H1 (cell line): ENCODE measurements at regions not wholly inside any gene's neighbourhood (a gene's known extent, or its start where the extent isn't known, plus 50 kb on each side); places are given as distances from the start of the nearest gene placed in this dataset.

Experiments
- CTCF ChIA-PET: fragments of 300-600 bp; sonication (Branson Sonifier 250); formaldehyde crosslinking; loops from one replicate; lab custom pipeline; 2021; ENCODE audit not compliant: partially characterized antibody; lab: Charles Lee
- POLR2A ChIA-PET: fragments of 300-600 bp; sonication (Branson Sonifier 250); formaldehyde crosslinking; loops from one replicate; lab custom pipeline; 2021; ENCODE audit warnings: inconsistent platforms; ENCODE audit not compliant: partially characterized antibody; lab: Charles Lee
- DNase-seq, 2 experiments: peaks; one replicate each; pipeline versions ENCODE4 v3.0.0 to v3.0.0-alpha.2; 2010 to 2022; ENCODE audit warnings: low spot score in 2 of 2, low read depth in 1 of 2, mixed read lengths in 1 of 2
- FAIRE-seq: peaks from 2 replicates; lab custom pipeline; 2011; peaks lifted over from hg19 to GRCh38; lab: Jason Lieb, UNC
- H2AFZ ChIP-seq: 2 replicates; pipeline ENCODE4 v1.8.1; 2012; ENCODE audit warnings: low read length, inconsistent platforms
- H2AK5ac ChIP-seq: 2 replicates; pipeline ENCODE4 v1.6.1; 2013; ENCODE audit warnings: low read depth, low read length
- H2BK120ac ChIP-seq: replicated peaks from 2 replicates; pipeline ENCODE3; 2013; ENCODE audit warnings: low read depth, low read length, inconsistent platforms
- H2BK12ac ChIP-seq: 2 replicates; pipeline ENCODE4 v1.6.1; 2013; ENCODE audit warnings: low read depth, low read length
- H2BK15ac ChIP-seq: 2 replicates; pipeline ENCODE4 v1.6.1; 2013; ENCODE audit warnings: low read length
- H2BK20ac ChIP-seq: 2 replicates; pipeline ENCODE4 v1.6.1; 2013; ENCODE audit warnings: low read length
- H2BK5ac ChIP-seq: 2 replicates; pipeline ENCODE4 v1.6.1; 2013; ENCODE audit warnings: low read depth, low read length
- H3K14ac ChIP-seq: 2 replicates; pipeline ENCODE4 v1.6.1; 2013; ENCODE audit warnings: inconsistent platforms; ENCODE audit not compliant: insufficient read length
- H3K18ac ChIP-seq: 2 replicates; pipeline ENCODE4 v1.6.1; 2013; ENCODE audit warnings: low read length; ENCODE audit errors: extremely low read depth
- H3K23ac ChIP-seq: 2 replicates; pipeline ENCODE4 v1.6.1; 2013; ENCODE audit warnings: inconsistent platforms; ENCODE audit not compliant: insufficient read length
- H3K23me2 ChIP-seq: 2 replicates; pipeline ENCODE4 v1.6.1; 2013; ENCODE audit warnings: low read depth, low read length
- H3K27ac ChIP-seq: 2 replicates; pipeline ENCODE4 v1.6.1; 2011; ENCODE audit warnings: low read depth, low read length, inconsistent platforms
- H3K27me3 ChIP-seq, 4 experiments: replicated peaks in 1 of 4; 1 replicate in 1 of 4; 2 replicates in 3 of 4; pipeline versions ENCODE4 v1.6.1 to v1.8.1; 2011 to 2013; ENCODE audit warnings: low read length in 3 of 4, mild to moderate bottlenecking in 3 of 4, inconsistent platforms in 2 of 4, mixed read lengths in 2 of 4, moderate library complexity in 1 of 4; ENCODE audit not compliant: control insufficient read depth in 3 of 4, insufficient read depth in 3 of 4; ENCODE audit errors: extremely low read depth in 1 of 4
- H3K36me3 ChIP-seq, 4 experiments: 2 replicates each; pipeline versions ENCODE4 v1.6.1 to v1.8.1; 2011 to 2013; ENCODE audit warnings: mild to moderate bottlenecking in 4 of 4, low read length in 3 of 4, moderate library complexity in 2 of 4, control low read depth in 1 of 4, inconsistent platforms in 1 of 4; ENCODE audit not compliant: insufficient read depth in 4 of 4, control insufficient read depth in 2 of 4
- H3K4ac ChIP-seq: replicated peaks from 2 replicates; pipeline ENCODE3; 2013; ENCODE audit warnings: low read length, low read depth, mixed read lengths, inconsistent platforms; ENCODE audit not compliant: insufficient read length
- H3K4me1 ChIP-seq, 4 experiments: replicated peaks in 1 of 4; 1 replicate in 1 of 4; 2 replicates in 3 of 4; pipeline versions ENCODE4 v1.6.1 to v1.8.1; 2011 to 2013; ENCODE audit warnings: low read length in 3 of 4, inconsistent platforms in 2 of 4, mixed read lengths in 1 of 4; ENCODE audit not compliant: insufficient read depth in 4 of 4, control insufficient read depth in 3 of 4
- H3K4me2 ChIP-seq, 2 experiments: 2 replicates each; pipeline versions ENCODE4 v1.6.1 to v1.8.1; 2011 to 2013; ENCODE audit warnings: low read depth in 2 of 2, low read length in 2 of 2, control low read depth in 1 of 2, inconsistent platforms in 1 of 2, mild to moderate bottlenecking in 1 of 2; ENCODE audit not compliant: insufficient read depth in 1 of 2
- H3K4me3 ChIP-seq, 4 experiments: fragments of 200-600, 300-600 bp in 1 of 4; sonication (generic), shearing (Covaris generic), sonication (Bioruptor Twin) in 1 of 4; 2 replicates each; pipeline versions ENCODE4 v1.5.1 to v1.8.1; 2011 to 2016; ENCODE audit warnings: low read length in 4 of 4, low read depth in 3 of 4, control low read depth in 2 of 4, inconsistent platforms in 2 of 4, mild to moderate bottlenecking in 2 of 4, mixed read lengths in 1 of 4, moderate library complexity in 1 of 4; ENCODE audit not compliant: insufficient read depth in 2 of 4; ENCODE audit errors: extremely low read depth in 1 of 4
- H3K56ac ChIP-seq: replicated peaks from 2 replicates; pipeline ENCODE3; 2013; ENCODE audit warnings: low read depth, mild to moderate bottlenecking, mixed read lengths, low read length, inconsistent platforms; ENCODE audit not compliant: insufficient read length
- H3K79me1 ChIP-seq: 2 replicates; pipeline ENCODE4 v1.6.1; 2013; ENCODE audit warnings: low read depth, low read length, control low read depth
- H3K79me2 ChIP-seq, 2 experiments: 2 replicates each; pipeline versions ENCODE4 v1.6.1 to v1.8.1; 2012 to 2013; ENCODE audit warnings: low read length in 2 of 2, mild to moderate bottlenecking in 2 of 2, inconsistent platforms in 1 of 2; ENCODE audit not compliant: insufficient read depth in 2 of 2, control insufficient read depth in 1 of 2
- H3K9ac ChIP-seq, 4 experiments: replicated peaks in 1 of 4; 1 replicate in 1 of 4; 2 replicates in 3 of 4; pipeline versions ENCODE4 v1.6.1 to v1.8.1; 2011 to 2013; ENCODE audit warnings: low read depth in 3 of 4, low read length in 3 of 4, control low read depth in 2 of 4, mild to moderate bottlenecking in 2 of 4, moderate library complexity in 2 of 4, inconsistent platforms in 1 of 4; ENCODE audit errors: extremely low read depth in 1 of 4
- H3K9me3 ChIP-seq, 2 experiments: 2 replicates each; pipeline versions ENCODE4 v1.6.1 to v1.8.1; 2012 to 2013; ENCODE audit warnings: mild to moderate bottlenecking in 2 of 2, moderate library complexity in 2 of 2, control low read depth in 1 of 2, inconsistent platforms in 1 of 2, low read depth in 1 of 2, low read length in 1 of 2, mixed read lengths in 1 of 2; ENCODE audit not compliant: insufficient read depth in 2 of 2
- H4K20me1 ChIP-seq, 2 experiments: replicated peaks in 1 of 2; 2 replicates each; pipeline versions ENCODE3 to v1.8.1; 2011 to 2013; ENCODE audit warnings: inconsistent platforms in 2 of 2, low read length in 2 of 2, mild to moderate bottlenecking in 1 of 2; ENCODE audit not compliant: insufficient read depth in 2 of 2, control insufficient read depth in 1 of 2
- H4K5ac ChIP-seq: 2 replicates; pipeline ENCODE4 v1.6.1; 2013; ENCODE audit warnings: low read length, low read depth, mixed read lengths, inconsistent platforms; ENCODE audit not compliant: insufficient read length
- H4K8ac ChIP-seq: 2 replicates; pipeline ENCODE4 v1.8.0; 2013; ENCODE audit warnings: mild to moderate bottlenecking, moderate library complexity, low read length, inconsistent platforms; ENCODE audit not compliant: insufficient read depth; ENCODE audit errors: extremely low read depth
- H4K91ac ChIP-seq: replicated peaks from 2 replicates; pipeline ENCODE3; 2013; ENCODE audit warnings: low read length, mixed read lengths, inconsistent platforms; ENCODE audit not compliant: insufficient read length
- NANOG ChIP-seq: IDR thresholded peaks from 2 replicates; pipeline ENCODE4 v1.6.1; 2011; ENCODE audit warnings: low read length, low read depth, mild to moderate bottlenecking, inconsistent platforms; ENCODE audit not compliant: insufficient read depth, poor library complexity, severe bottlenecking
- RBBP5 ChIP-seq: IDR thresholded peaks from 2 replicates; pipeline ENCODE4 v1.7.1; 2012; ENCODE audit warnings: low read depth, mild to moderate bottlenecking, inconsistent platforms, low read length, moderate library complexity, borderline replicate concordance
- YY1 ChIP-seq: IDR thresholded peaks from 2 replicates; pipeline ENCODE4 v1.6.1; 2011; ENCODE audit warnings: low read depth, mild to moderate bottlenecking, low read length
- WGBS, 2 experiments: shearing (Covaris generic) in 1 of 2; methylation state at CpG; one replicate each; pipeline versions ENCODE4 v1.1.6 to v1.1.7; 2013 to 2015; ENCODE audit warnings: low lambda C conversion rate in 2 of 2, mixed read lengths in 2 of 2, inconsistent platforms in 1 of 2, low coverage in 1 of 2, missing lambda C conversion rate in 1 of 2; ENCODE audit not compliant: insufficient replicate concordance in 2 of 2, insufficient coverage in 1 of 2, insufficient read length in 1 of 2; ENCODE audit errors: extremely low coverage in 1 of 2, missing lambda C conversion rate in 1 of 2; 5-methylcytosine and 5-hydroxymethylcytosine counted together

- Histone ChIP-seq H2AK5ac (no peak overlapping the region), H4K5ac (no peak overlapping the region), H3K9me3 (no peaks in the 10 kb centered on the region), H3K9ac (no peak overlapping the region), H3K18ac (no peak overlapping the region), H2BK12ac (no peak overlapping the region), H2BK120ac (no peak overlapping the region), H2AFZ (no peak overlapping the region), H2BK5ac (no peak overlapping the region), H4K20me1 (no peaks in the 10 kb centered on the region), H2BK20ac (no peak overlapping the region), H3K56ac (no peak overlapping the region), H3K27me3 (no peaks in the 10 kb centered on the region), H3K23me2 (no peaks in the 10 kb centered on the region), H3K23ac (no peak overlapping the region), H3K27ac (no peak overlapping the region), H3K4me3 (no peak overlapping the region), H3K4me1 (no peaks in the 10 kb centered on the region), H2BK15ac (no peak overlapping the region), H3K14ac (no peak overlapping the region), H3K79me2 (no peaks in the 10 kb centered on the region), H3K79me1 (no peaks in the 10 kb centered on the region), H3K36me3 (no peaks in the 10 kb centered on the region), H4K91ac (no peak overlapping the region), H3K4me2 (no peak overlapping the region), H4K8ac (no peak overlapping the region), H3K4ac (no peak overlapping the region)
- 88% methylated on average over 1 of the region's 1 CpG; no CpG with 5 or more reads in 1 of the 2 experiments for WGBS, 2 experiments
- POLR2A ChIA-PET = no interaction called here
- FAIRE-seq (no peak), DNase-seq (no peak)
- CTCF ChIA-PET = interaction anchor here (0.5 to 1.5 kb wide), 4 partner anchors 10 to 866 kb away, joined by 3 read pairs; no protein-coding TSS in a partner anchor
- no peak for TF ChIP-seq YY1
- no peak for TF ChIP-seq NANOG
- no peak for TF ChIP-seq RBBP5
These were observed 146.4 kb upstream of the ATP1B1 start for GRCh38 chr1:168960114-168960513.
